HG02870 (cell line): ENCODE measurements at regions not wholly inside any gene's neighbourhood (a gene's known extent, or its start where the extent isn't known, plus 50 kb on each side); places are given as distances from the start of the nearest gene placed in this dataset.

ENCODE experiments used
- ATAC-seq: cut with Tn5 transposase; IDR thresholded peaks from one replicate; pipeline ENCODE4 v1.9.1; 2021; ENCODE audit warnings: mild to moderate bottlenecking, moderate library complexity; ENCODE audit not compliant: unreplicated experiment

GRCh38 chr2:120424274-120424796 is 78.4 kb downstream of the INHBB start:
- ATAC-seq = no peak

- ATAC-seq = no peak
Measured at GRCh38 chr2:120425014-120425413, 79.1 kb downstream of the INHBB start.

GRCh38 chr2:120428748-120429147 is 82.8 kb downstream of the INHBB start:
- no peak for ATAC-seq

GRCh38 chr2:120429586-120430500 is 83.9 kb downstream of the INHBB start:
- ATAC-seq = no peak

- no peak for ATAC-seq
Measured at GRCh38 chr2:120430501-120430830, 84.5 kb downstream of the INHBB start.

- ATAC-seq = no peak
Measured at GRCh38 chr2:120430957-120431356, 85.0 kb downstream of the INHBB start.

- no peak for ATAC-seq
Measured at GRCh38 chr2:120431386-120432292, 85.7 kb downstream of the INHBB start.

GRCh38 chr2:120432293-120432975 is 86.5 kb downstream of the INHBB start:
- no peak for ATAC-seq

GRCh38 chr2:120432976-120433815 is 87.3 kb downstream of the INHBB start:
- no peak for ATAC-seq

- no peak for ATAC-seq
Measured at GRCh38 chr2:120433816-120434290, 87.9 kb downstream of the INHBB start.

GRCh38 chr2:120434492-120435308 is 88.8 kb downstream of the INHBB start:
- ATAC-seq = no peak

- ATAC-seq = no peak
Measured at GRCh38 chr2:120435671-120436459, 89.9 kb downstream of the INHBB start.

- ATAC-seq = no peak
Measured at GRCh38 chr2:120436460-120436739, 90.5 kb downstream of the INHBB start.

GRCh38 chr2:120436885-120437603 is 91.1 kb downstream of the INHBB start:
- ATAC-seq = no peak

GRCh38 chr2:120437604-120438000 is 91.7 kb downstream of the INHBB start:
- ATAC-seq = no peak

- no peak for ATAC-seq
Measured at GRCh38 chr2:120438301-120439066, 92.5 kb downstream of the INHBB start.

- no peak for ATAC-seq
Measured at GRCh38 chr2:120439067-120439368, 93.1 kb downstream of the INHBB start.
